WI38 (cell line): ENCODE measurements at regions not wholly inside any gene's neighbourhood (a gene's known extent, or its start where the extent isn't known, plus 50 kb on each side); places are given as distances from the start of the nearest gene placed in this dataset.

Source experiments
- H3K4me3 ChIP-seq: 2 replicates; pipeline ENCODE4 v1.5.1; 2011; ENCODE audit warnings: low read depth, mild to moderate bottlenecking, control low read depth, low read length
- TF ChIP-seq, protein P1 (sequence below): IDR thresholded peaks from 2 replicates; pipeline ENCODE4 v1.5.1; 2012; ENCODE audit warnings: low read depth, mild to moderate bottlenecking, control low read depth, low read length

DNA sequence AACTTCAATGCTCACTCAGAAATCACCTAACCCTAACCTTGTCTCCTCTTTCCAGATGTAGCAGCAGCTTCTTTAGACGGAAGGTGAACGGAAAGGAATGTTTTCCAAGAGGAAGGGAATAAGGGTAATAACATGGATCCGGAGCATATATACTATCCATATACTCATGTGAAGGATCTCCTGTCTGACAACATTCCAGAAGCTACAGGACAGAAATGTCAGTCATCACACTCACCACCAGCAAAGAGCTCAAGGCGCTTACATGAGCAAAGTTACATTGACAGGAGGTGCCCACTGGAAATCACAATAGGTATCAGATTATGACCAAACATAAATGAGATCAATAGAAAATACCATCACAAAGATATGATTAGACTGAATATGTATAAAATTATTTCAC is 122.1 kb upstream of the CCDC28A start:
- H3K4me3 ChIP-seq = no peak overlapping the region
- TF ChIP-seq, protein P1, sequence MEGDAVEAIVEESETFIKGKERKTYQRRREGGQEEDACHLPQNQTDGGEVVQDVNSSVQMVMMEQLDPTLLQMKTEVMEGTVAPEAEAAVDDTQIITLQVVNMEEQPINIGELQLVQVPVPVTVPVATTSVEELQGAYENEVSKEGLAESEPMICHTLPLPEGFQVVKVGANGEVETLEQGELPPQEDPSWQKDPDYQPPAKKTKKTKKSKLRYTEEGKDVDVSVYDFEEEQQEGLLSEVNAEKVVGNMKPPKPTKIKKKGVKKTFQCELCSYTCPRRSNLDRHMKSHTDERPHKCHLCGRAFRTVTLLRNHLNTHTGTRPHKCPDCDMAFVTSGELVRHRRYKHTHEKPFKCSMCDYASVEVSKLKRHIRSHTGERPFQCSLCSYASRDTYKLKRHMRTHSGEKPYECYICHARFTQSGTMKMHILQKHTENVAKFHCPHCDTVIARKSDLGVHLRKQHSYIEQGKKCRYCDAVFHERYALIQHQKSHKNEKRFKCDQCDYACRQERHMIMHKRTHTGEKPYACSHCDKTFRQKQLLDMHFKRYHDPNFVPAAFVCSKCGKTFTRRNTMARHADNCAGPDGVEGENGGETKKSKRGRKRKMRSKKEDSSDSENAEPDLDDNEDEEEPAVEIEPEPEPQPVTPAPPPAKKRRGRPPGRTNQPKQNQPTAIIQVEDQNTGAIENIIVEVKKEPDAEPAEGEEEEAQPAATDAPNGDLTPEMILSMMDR = no peak

DNA sequence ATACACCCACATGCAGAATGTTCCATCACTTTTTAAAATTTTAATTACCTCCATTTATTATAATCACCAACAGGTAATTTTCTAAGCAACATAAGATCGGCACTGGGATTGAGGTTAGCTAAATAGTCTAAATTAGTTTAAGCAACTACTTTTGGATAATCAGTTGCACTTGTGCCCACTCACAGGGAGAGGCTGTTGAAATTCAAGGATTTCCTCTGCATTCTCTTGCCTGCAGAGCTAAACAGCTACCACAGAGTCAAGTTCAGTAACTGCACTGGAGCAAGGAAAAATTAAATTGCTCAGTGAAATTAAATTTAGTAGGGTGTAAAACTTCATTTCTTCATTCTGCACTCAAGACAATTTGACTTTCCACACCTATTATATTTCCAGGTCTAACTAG is 120.7 kb upstream of the CCDC28A start:
- TF ChIP-seq, protein P1 = no peak
- no peak overlapping the region for H3K4me3 ChIP-seq

DNA sequence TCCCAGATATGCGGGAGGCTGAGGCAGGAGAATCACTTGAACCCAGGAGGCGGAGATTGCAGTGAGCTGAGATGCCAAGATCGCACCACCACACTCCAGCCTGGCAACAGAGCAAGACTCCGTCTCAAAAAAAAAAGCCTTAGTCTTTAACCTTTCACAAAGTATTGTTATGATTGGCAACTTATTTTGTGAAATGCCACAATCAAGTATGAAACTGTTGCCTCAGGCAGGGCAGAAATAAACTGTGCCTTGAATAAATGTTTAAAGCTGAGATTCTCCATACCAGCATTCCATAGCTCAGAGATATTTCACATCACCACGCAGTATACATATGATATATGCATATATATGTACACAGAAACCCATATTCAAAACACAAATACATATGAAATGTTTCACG is 120.1 kb upstream of the CCDC28A start:
- TF ChIP-seq, protein P1 = no peak
- H3K4me3 ChIP-seq = no peak overlapping the region

DNA sequence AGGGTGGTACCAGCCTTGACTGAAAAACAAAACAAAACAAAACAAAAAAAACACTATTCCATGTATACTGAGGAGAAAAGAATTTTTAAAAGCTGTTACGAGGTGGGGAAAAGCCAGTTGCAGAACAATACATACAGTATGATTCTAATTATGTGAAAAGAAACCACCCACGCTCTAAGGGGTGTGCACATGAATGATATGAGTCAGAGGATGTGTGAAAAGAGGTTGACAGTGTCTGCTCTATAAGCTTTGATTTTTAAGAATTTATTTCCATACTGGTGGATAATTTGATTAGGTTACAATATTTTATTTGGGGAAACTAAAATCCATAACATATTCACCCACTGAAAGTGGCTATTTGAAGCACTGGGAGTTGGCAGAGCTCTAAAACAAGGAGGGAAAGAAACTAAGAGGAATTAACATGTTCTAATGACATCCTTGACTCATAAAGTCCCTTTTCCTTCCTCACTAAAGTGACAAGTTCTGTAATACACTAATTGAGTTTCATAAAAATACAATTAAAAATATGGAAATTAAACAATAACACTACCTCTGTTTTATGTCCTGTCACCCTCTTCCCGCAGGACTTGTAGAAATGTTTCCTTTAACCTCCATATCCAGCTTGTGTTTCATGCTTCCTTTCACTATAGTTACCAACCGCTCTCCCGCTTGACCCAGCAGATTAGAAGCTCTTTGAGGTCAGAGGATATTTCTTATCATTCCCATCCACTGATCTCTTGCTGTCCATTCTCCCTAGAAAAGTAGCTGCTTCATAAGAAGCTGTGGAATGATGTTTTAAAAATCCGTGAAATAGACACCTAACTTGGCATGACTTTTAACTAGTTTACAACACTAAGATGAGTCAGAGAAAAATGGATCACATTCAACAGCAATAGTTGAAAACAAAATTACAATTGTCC is 118.6 kb upstream of the CCDC28A start:
- no peak overlapping the region for H3K4me3 ChIP-seq
- TF ChIP-seq, protein P1 = no peak

DNA sequence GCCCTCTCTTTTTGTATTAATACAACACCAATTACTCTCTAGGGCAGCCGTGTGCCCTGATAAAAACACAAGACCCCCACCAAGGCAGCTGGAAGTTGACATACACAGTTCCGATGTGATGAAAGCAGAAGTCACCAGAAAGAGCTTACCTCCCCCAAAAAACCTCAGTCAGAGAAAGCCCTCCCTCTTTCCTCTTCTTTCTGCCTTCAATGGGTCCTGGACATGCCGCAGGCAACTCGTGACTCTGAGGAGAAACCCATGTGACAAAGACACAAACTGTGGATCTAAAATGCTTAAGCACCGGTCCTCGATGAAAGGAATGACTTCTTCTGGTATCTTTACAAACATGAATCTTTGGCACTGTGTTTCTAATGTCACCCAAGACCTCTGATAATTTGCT is 117.7 kb upstream of the CCDC28A start:
- TF ChIP-seq, protein P1 = no peak
- no peak overlapping the region for H3K4me3 ChIP-seq

DNA sequence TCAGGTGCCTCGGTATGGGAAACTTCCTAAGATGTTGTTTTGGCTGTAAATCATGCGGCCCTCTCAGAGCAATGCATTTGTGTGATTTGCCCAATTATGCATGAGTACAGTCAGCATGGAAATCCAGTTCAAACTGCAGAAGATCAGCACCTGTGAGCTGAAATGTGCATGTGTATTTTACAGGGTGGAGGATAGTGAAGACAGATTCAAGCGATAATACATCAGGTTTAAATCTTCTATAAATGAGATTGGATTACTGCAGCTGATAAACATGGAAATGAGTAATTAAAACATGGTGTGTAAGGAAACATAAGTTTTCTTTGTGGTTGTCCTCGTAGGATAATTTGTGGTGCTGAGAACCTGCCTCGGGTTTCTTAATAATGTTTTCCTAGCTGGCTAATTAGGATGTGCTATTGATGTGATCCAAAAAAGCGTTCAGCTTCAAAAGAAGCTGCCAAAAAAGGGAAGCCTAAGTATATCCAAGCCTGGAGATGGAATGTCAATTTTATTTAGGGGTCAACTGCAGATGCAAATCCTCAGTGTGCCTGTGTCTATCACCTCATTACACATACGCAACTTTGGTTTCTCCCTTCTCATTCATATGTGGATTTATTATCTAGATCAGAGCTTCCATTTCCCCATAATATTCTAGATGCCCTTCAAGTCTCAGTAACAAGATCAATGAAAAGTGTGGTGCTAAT is 117.1 kb upstream of the CCDC28A start:
- TF ChIP-seq, protein P1 = no peak
- no peak overlapping the region for H3K4me3 ChIP-seq

DNA sequence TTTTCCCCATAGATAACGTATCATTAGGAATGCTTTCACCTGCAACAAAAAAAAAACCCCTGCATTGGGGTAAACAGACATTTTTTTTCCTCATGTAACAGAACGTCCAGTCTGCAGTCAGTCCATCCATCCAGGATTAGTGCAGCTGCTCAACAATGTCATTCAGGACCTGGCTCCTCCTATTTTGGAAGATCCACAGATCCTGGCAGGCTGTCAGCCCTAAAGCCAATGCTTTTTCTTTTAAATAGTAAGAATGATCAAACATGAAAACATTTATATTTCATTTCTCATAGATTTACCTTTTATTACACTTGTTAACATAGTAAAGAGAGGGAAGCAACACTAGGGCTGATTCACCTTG is 116.5 kb upstream of the CCDC28A start:
- TF ChIP-seq, protein P1 = no peak

More for the DNA sequence above, 116.5 kb upstream of the CCDC28A start:
- H3K4me3 ChIP-seq = no peak overlapping the region
